ENCODE measurements at regions not wholly inside any gene's neighbourhood (a gene's known extent, or its start where the extent isn't known, plus 50 kb on each side); places are given as distances from the start of the nearest gene placed in this dataset.

DNA sequence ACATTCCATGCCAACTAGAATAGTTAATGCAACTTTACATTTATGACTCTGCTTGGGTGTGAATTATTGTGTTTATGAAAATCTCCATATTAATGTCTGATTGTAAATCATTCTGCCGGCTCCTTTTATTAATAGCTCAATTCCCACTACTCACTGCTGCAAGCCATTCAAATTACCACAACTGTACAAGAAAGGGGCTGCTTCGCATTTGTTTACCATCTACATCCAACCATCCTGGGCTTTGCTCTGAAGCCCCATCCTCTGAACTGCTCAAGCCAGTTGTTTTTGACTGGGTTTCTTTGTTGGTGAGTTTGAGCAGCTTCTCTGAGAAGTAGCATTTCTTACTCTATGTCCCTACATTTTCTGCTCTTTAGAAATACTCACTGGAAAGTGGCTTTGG, 451.6 kb upstream of the CADM1 start:
- Histone ChIP-seq H3K36me3 (ENCODE audit: insufficient read depth, low read length) (no peaks in the 10 kb centered on the region), H3K27me3 (ENCODE audit: insufficient read depth, low read length) (no peaks in the 10 kb centered on the region), H3K4me1 (ENCODE audit: insufficient read depth, low read length, severe bottlenecking) (no peaks in the 10 kb centered on the region), H3K4me3 (ENCODE audit: low read depth, low read length, poor library complexity, severe bottlenecking) (no peak overlapping the region), H3K27ac (ENCODE audit: low read depth, low read length, poor library complexity, severe bottlenecking) (no peak overlapping the region), H3K9ac (ENCODE audit: low read length) (no peak overlapping the region), H3K9me3 (ENCODE audit: low read length) (no peaks in the 10 kb centered on the region), H4K20me1 (ENCODE audit: insufficient read depth, low read length) (no peaks in the 10 kb centered on the region), H3F3A (ENCODE audit: insufficient read depth, low read length) (no peaks in the 10 kb centered on the region), H3K4me2 (ENCODE audit: low read length) (no peak overlapping the region), H3K9me2 (ENCODE audit: low read depth, low read length) (no peaks in the 10 kb centered on the region), H3K79me2 (ENCODE audit: insufficient read depth, low read length) (no peaks in the 10 kb centered on the region), H2AFZ (ENCODE audit: low read length) (no peak overlapping the region)
- TF ChIP-seq, protein P1, sequence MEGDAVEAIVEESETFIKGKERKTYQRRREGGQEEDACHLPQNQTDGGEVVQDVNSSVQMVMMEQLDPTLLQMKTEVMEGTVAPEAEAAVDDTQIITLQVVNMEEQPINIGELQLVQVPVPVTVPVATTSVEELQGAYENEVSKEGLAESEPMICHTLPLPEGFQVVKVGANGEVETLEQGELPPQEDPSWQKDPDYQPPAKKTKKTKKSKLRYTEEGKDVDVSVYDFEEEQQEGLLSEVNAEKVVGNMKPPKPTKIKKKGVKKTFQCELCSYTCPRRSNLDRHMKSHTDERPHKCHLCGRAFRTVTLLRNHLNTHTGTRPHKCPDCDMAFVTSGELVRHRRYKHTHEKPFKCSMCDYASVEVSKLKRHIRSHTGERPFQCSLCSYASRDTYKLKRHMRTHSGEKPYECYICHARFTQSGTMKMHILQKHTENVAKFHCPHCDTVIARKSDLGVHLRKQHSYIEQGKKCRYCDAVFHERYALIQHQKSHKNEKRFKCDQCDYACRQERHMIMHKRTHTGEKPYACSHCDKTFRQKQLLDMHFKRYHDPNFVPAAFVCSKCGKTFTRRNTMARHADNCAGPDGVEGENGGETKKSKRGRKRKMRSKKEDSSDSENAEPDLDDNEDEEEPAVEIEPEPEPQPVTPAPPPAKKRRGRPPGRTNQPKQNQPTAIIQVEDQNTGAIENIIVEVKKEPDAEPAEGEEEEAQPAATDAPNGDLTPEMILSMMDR (IDR thresholded peaks at IDR 0.05; ENCODE audit: low read length), result no peak

DNA sequence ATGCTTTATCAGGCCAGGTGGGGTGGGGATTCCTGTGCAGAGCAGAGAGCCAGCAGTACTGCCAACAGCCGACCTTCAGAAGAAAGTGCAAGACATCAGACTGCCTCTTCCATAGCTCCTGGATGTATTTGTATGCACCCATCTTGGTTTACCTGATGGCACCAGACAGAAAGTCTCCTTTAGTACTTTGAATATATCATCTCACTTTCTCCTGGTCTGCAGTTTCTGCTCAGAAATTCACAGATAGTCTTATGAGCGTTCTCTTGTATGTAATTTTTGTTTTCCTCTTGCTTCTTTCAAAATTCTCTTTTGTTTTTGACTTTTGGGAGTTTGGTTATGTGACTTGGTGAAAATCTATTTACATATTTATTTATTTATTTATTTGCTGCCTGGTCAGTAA, 446.4 kb upstream of the CADM1 start:
- Histone ChIP-seq H3K4me1 (ENCODE audit: insufficient read depth, low read length, severe bottlenecking) (no peaks in the 10 kb centered on the region), H3K36me3 (ENCODE audit: insufficient read depth, low read length) (no peaks in the 10 kb centered on the region)
- TF ChIP-seq, protein P1 (IDR thresholded peaks at IDR 0.05; ENCODE audit: low read length), result no peak
- no peak for TF ChIP-seq EZH2 (IDR thresholded peaks at IDR 0.05; ENCODE audit: borderline replicate concordance, low read length)

DNA sequence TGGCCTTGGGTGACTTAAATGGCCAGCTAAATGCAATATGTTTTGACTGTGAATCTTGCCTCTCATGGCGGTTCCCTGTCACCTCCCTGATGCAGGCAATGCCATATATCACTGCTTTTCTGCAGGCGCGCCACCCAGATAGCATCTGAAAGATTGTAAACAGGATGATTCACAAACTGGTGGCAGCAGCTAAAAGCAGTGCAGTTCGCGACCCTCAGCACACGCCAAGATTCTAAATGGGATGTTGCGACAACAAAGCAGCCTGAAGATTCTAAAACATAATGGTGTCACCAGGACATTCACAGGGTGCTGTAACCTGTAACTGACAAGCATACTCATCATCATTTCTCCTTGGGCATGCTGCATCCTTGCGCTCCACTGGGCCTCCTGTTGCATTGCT, 440.4 kb upstream of the CADM1 start:
- Histone ChIP-seq H2AFZ (ENCODE audit: low read length) (no peak overlapping the region), H3K79me2 (ENCODE audit: insufficient read depth, low read length) (no peaks in the 10 kb centered on the region), H3K9me3 (ENCODE audit: low read length) (no peaks in the 10 kb centered on the region), H3F3A (ENCODE audit: insufficient read depth, low read length) (no peaks in the 10 kb centered on the region), H3K9me2 (ENCODE audit: low read depth, low read length) (no peaks in the 10 kb centered on the region), H3K9ac (ENCODE audit: low read length) (no peak overlapping the region), H3K27me3 (ENCODE audit: insufficient read depth, low read length) (no peaks in the 10 kb centered on the region), H4K20me1 (ENCODE audit: insufficient read depth, low read length) (no peaks in the 10 kb centered on the region), H3K4me1 (ENCODE audit: insufficient read depth, low read length, severe bottlenecking) (no peaks in the 10 kb centered on the region), H3K27ac (ENCODE audit: low read depth, low read length, poor library complexity, severe bottlenecking) (no peak overlapping the region), H3K4me3 (ENCODE audit: low read depth, low read length, poor library complexity, severe bottlenecking) (no peak overlapping the region), H3K4me2 (ENCODE audit: low read length) (no peak overlapping the region), H3K36me3 (ENCODE audit: insufficient read depth, low read length) (no peaks in the 10 kb centered on the region)
- no peak for TF ChIP-seq EZH2 (IDR thresholded peaks at IDR 0.05; ENCODE audit: borderline replicate concordance, low read length)
- TF ChIP-seq, protein P1 (IDR thresholded peaks at IDR 0.05; ENCODE audit: low read length), result no peak

More for the DNA sequence above, 446.4 kb upstream of the CADM1 start:
- no peaks in the 10 kb centered on the region for H3F3A ChIP-seq (ENCODE audit: insufficient read depth, low read length)
- H3K4me3 ChIP-seq (ENCODE audit: low read depth, low read length, poor library complexity, severe bottlenecking), result no peak overlapping the region
- H3K9me2 ChIP-seq (ENCODE audit: low read depth, low read length), result no peaks in the 10 kb centered on the region
- no peaks in the 10 kb centered on the region for H3K79me2 ChIP-seq (ENCODE audit: insufficient read depth, low read length)
- no peaks in the 10 kb centered on the region for H3K9me3 ChIP-seq (ENCODE audit: low read length)
- H4K20me1 ChIP-seq (ENCODE audit: insufficient read depth, low read length), result no peaks in the 10 kb centered on the region
- no peak overlapping the region for H3K9ac ChIP-seq (ENCODE audit: low read length)
- H3K4me2 ChIP-seq (ENCODE audit: low read length), result no peak overlapping the region
- H2AFZ ChIP-seq (ENCODE audit: low read length), result no peak overlapping the region
- H3K27me3 ChIP-seq (ENCODE audit: insufficient read depth, low read length), result no peaks in the 10 kb centered on the region
- no peak overlapping the region for H3K27ac ChIP-seq (ENCODE audit: low read depth, low read length, poor library complexity, severe bottlenecking)

Measured in OCI-LY1 (cell line).